GM18951 (cell line): ENCODE measurements at regions not wholly inside any gene's neighbourhood (a gene's known extent, or its start where the extent isn't known, plus 50 kb on each side); places are given as distances from the start of the nearest gene placed in this dataset.
"Not testable (repeated sequence)": the region's sequence is repeated elsewhere in the genome, so short reads cannot be mapped to it uniquely, and the experiment has no call there.

Source experiments
- POLR2A ChIP-seq: IDR thresholded peaks from 4 replicates; pipeline ENCODE4 v1.6.1; 2011; ENCODE audit warnings: mild to moderate bottlenecking; ENCODE audit not compliant: insufficient read length, insufficient read depth; ENCODE audit errors: extremely low read depth
- in situ Hi-C: fragments of 300-500 bp; cut with MboI; formaldehyde crosslinking; loops from one replicate; pipeline ENCODE4 v1.12.0; 2022; ENCODE audit warnings: low sequenced_read_pairs, mixed read lengths, inconsistent platforms; ENCODE audit not compliant: unreplicated experiment

DNA sequence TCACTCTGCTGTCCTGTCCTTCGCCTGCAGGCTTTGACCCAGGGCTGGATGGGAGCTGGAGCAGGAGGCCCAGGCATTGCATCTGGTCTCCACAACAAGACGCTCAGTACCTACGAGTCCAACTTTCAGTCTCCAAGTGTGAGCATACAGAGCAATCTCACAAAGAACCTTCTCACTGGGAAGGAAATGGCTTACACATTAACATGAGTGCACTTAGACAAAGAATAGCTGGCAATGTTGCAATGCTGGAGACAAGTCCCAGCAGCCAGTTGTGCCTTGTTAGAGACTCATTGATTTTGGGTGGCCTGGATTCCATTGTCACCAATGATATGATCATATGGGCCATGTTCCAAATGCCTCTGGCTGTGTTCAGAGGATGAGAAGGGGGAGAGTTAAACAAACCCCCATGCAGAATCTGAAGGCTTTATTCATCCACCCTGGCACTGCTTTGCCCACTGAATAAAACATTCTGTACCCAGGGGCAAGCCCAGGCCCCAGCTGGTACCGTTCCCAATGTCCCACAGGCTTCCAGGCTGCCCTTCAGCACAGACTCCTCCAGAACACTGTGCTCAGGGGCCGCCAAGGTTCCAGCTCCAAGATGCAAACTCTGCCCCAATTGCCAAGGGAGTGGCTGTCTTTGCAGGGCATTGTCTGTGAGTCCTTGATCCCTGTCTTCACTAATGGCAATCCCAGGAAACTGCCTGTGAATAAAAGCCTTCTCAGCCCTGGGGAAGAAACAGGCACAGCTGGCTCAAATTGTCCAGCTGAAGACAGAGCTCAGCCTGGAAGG, 185.5 kb downstream of the HSD17B3 start:
- in situ Hi-C loops: no loop called here
- TF ChIP-seq POLR2A: no peak

- TF ChIP-seq POLR2A: no peak
- in situ Hi-C loops: no loop called here
Observed at GRCh38 chr9:96115836-96116235, 186.1 kb downstream of the HSD17B3 start.

DNA sequence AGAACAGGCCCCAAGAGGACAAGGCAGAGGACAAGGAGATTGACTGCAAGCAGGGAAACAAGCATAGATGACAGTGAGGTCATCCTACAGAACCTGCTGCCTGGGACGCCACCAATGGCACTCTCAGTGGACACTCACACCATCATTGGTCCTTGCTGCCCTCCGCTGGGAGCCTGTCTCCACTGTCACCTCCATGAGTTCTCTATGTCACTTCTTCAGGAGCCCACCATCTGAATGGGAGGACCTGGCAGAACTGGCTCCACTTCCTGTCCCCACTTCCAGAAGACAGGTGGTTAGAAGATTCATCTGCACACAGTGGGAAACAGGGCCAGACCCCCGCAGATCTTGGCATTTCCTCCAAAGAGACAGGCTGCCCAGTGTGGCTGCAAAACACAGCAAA, 188.9 kb downstream of the HSD17B3 start:
- TF ChIP-seq POLR2A: no peak
- in situ Hi-C loops: no loop called here

GRCh38 chr9:96109680-96110351, 192.2 kb downstream of the HSD17B3 start:
- in situ Hi-C loops: no loop called here
- TF ChIP-seq POLR2A: no peak

DNA sequence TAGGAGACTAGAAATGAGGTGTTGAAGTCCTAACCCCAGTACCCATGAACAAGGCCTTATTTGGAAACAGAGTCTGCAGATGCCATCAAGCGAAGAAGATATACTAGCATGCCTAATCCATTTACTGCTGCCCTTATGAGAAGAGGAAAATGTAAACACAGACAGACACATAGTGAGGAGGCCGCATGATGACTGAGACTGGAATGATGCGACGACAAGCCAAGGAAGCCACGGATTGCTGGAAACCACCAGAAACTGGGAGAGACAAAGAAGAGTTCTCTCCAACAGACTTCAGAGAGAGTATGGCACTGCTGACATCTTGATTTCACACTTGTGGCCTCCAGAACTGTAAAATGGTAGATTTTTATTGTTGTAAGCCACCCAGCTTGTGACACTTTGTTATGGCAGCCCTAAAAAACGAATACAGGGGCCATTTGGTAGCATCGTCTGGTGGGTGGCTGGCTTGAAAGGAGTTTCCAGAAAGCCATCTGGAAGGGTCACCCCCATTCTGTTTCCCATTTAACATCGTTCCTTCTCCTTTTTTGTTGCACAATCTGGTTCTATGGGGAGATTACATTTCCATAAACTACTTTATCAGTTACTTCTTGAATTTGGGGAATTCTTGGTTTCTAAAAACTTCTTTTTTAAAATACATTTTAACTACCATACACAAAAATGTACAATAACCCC, 193.1 kb downstream of the HSD17B3 start:
- in situ Hi-C loops: no loop called here
- no peak for TF ChIP-seq POLR2A

- no peak for TF ChIP-seq POLR2A
- in situ Hi-C loops: no loop called here
Observed at GRCh38 chr9:96107436-96107835, 194.5 kb downstream of the HSD17B3 start.

DNA sequence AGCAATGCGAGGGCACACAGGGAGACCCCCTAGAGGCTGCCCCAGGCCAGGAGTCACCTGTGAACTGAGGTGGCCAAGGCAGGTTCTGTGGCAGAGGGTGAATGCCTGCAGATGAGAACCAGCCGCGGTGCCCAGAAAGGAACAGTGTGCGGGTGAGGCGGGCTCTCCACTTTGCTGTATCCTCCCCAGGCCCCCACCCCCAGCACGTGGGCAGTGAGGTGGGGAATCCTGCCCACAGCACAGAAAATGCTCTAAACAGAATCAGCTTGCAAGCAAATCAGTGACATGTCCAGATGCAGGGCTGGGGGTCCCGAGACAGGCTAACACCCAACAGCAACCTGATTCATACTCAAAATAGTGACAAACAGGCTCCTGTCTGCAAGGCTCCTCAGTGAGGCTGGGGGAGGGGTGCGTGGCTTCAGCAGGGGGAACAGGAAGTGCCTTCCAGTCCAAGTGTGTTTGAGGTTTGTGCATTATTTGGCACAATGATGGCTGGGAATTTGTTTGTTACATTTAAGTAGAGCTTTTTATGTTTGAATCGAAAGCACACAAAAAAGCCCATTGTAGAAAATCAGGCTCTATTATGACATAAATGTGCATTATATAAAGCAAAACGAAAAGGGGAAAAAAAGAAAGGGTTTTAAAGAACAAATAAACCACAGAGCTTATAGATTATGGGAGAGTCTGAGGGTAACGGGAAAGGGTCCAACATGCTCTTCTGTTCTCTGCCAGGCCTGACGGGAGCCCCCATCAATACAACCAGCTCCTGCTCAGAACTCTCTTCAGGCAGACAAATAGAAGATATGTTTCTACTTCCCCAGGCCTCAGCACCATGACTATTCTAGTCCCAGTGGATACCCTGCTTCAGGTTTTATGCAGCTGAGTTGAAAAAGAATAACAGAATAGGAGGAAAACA, 201.3 kb downstream of the HSD17B3 start:
- TF ChIP-seq POLR2A: no peak
- in situ Hi-C loops: no loop called here

DNA sequence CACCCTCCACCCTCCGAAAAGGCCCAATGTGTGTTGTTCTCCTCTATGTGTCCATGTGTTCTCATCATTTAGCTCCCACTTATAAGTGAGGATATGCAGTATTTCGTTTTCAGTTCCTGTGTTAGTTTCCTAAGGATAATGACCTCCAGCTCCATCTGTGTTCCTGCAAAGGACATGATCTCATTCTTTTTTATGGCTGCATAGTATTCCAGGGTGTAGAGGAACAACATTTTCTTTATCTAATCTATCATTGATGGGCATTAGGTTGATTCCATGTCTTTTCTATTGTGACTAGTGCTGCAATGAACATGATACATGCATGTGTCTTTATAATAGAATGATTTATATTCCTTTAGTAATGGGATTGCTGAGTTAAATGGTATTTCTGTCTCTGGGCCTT, 211.3 kb downstream of the HSD17B3 start:
- in situ Hi-C loops: not testable (repeated sequence)

GRCh38 chr9:96089452-96090085, 212.4 kb downstream of the HSD17B3 start:
- no peak for TF ChIP-seq POLR2A
- in situ Hi-C loops: no loop called here

DNA sequence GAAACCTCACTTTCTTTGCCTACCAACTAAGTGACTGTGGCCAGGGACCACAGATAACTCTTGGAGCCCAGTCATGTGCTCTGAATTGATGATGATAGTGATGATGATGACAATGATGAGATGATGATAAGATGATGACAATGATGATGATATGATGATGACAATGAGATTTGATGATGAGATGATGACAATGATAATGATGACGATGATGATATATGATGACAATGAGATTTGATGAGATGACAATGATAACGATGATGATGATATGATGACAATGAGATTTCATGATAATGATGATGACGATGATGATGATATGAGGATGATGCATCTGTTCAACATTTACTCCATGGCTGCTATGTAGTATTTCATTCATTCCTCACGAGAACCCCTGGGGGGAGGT, 213.0 kb downstream of the ERCC6L2 start:
- TF ChIP-seq POLR2A: no peak
- in situ Hi-C loops: no loop called here

GRCh38 chr9:96087669-96088299, 212.3 kb downstream of the ERCC6L2 start:
- no peak for TF ChIP-seq POLR2A
- in situ Hi-C loops: no loop called here

GRCh38 chr9:96086936-96087571, 211.6 kb downstream of the ERCC6L2 start:
- TF ChIP-seq POLR2A: no peak
- in situ Hi-C loops: no loop called here
